BLaER1 (cell line): ENCODE measurements at regions not wholly inside any gene's neighbourhood (a gene's known extent, or its start where the extent isn't known, plus 50 kb on each side); places are given as distances from the start of the nearest gene placed in this dataset.

ENCODE experiments used
- H3K27ac ChIP-seq: shearing (Covaris generic); formaldehyde crosslinking; 2 replicates; pipeline ENCODE4 v1.8.1; 2022
- H3K27me3 ChIP-seq: shearing (Covaris generic); formaldehyde crosslinking; 2 replicates; pipeline ENCODE4 v1.8.1; 2022
- H3K36me3 ChIP-seq: shearing (Covaris generic); formaldehyde crosslinking; 2 replicates; pipeline ENCODE4 v1.8.1; 2022
- H3K4me1 ChIP-seq: shearing (Covaris generic); formaldehyde crosslinking; 2 replicates; pipeline ENCODE4 v1.8.1; 2022
- H3K4me2 ChIP-seq: shearing (Covaris generic); formaldehyde crosslinking; 2 replicates; pipeline ENCODE4 v1.8.1; 2022
- H3K4me3 ChIP-seq: shearing (Covaris generic); formaldehyde crosslinking; 2 replicates; pipeline ENCODE4 v1.8.1; 2022
- H3K9ac ChIP-seq: shearing (Covaris generic); formaldehyde crosslinking; 2 replicates; pipeline ENCODE4 v1.8.1; 2022
- H3K9me3 ChIP-seq: shearing (Covaris generic); formaldehyde crosslinking; 2 replicates; pipeline ENCODE4 v1.8.1; 2022
- H4K20me1 ChIP-seq: shearing (Covaris generic); formaldehyde crosslinking; 2 replicates; pipeline ENCODE4 v1.8.1; 2022
- Cebpa-rat ChIP-seq: shearing (Covaris generic); IDR thresholded peaks from 2 replicates; pipeline ENCODE4 v1.8.1; 2022

- H3K36me3 ChIP-seq = no peaks in the 10 kb centered on the region
- TF ChIP-seq Cebpa-rat = no peak
- no peak overlapping the region for H3K4me3 ChIP-seq
- no peak overlapping the region for H3K27ac ChIP-seq
- H3K9me3 ChIP-seq = peaks cover 10% of the 10 kb centered on the region
- H3K4me1 ChIP-seq = no peaks in the 10 kb centered on the region
- no peaks in the 10 kb centered on the region for H3K27me3 ChIP-seq
- H3K9ac ChIP-seq = no peak overlapping the region
- H3K4me2 ChIP-seq = no peak overlapping the region
- H4K20me1 ChIP-seq = no peaks in the 10 kb centered on the region
Observed at GRCh38 chr4:37068580-37068979, 176.0 kb upstream of the NWD2 start.

- Histone ChIP-seq H3K9ac (no peak overlapping the region), H3K27ac (no peak overlapping the region), H3K36me3 (no peaks in the 10 kb centered on the region), H3K9me3 (peaks cover 14% of the 10 kb centered on the region), H3K27me3 (no peaks in the 10 kb centered on the region), H3K4me1 (no peaks in the 10 kb centered on the region), H4K20me1 (no peaks in the 10 kb centered on the region), H3K4me3 (no peak overlapping the region), H3K4me2 (no peak overlapping the region)
- no peak for TF ChIP-seq Cebpa-rat
Observed at GRCh38 chr4:37070041-37070440, 174.5 kb upstream of the NWD2 start.

GRCh38 chr4:37071576-37071975 lies 173.0 kb upstream of the NWD2 start:
- H3K27me3 ChIP-seq = no peaks in the 10 kb centered on the region
- no peaks in the 10 kb centered on the region for H4K20me1 ChIP-seq
- no peak overlapping the region for H3K4me2 ChIP-seq
- H3K4me1 ChIP-seq = no peaks in the 10 kb centered on the region
- peaks cover 14% of the 10 kb centered on the region for H3K9me3 ChIP-seq
- no peak for TF ChIP-seq Cebpa-rat
- H3K4me3 ChIP-seq = no peak overlapping the region
- no peak overlapping the region for H3K27ac ChIP-seq
- H3K9ac ChIP-seq = no peak overlapping the region
- H3K36me3 ChIP-seq = no peaks in the 10 kb centered on the region

- no peaks in the 10 kb centered on the region for H4K20me1 ChIP-seq
- TF ChIP-seq Cebpa-rat = no peak
- no peaks in the 10 kb centered on the region for H3K36me3 ChIP-seq
- no peaks in the 10 kb centered on the region for H3K4me1 ChIP-seq
- H3K9ac ChIP-seq = no peak overlapping the region
- H3K27ac ChIP-seq = no peak overlapping the region
- no peak overlapping the region for H3K4me3 ChIP-seq
- H3K4me2 ChIP-seq = no peak overlapping the region
- H3K27me3 ChIP-seq = no peaks in the 10 kb centered on the region
- H3K9me3 ChIP-seq = peaks cover 14% of the 10 kb centered on the region
Observed at GRCh38 chr4:37073226-37073840, 171.2 kb upstream of the NWD2 start.

GRCh38 chr4:37082912-37083311 lies 161.6 kb upstream of the NWD2 start:
- Histone ChIP-seq H3K27ac (no peak overlapping the region), H4K20me1 (no peaks in the 10 kb centered on the region), H3K9me3 (no peaks in the 10 kb centered on the region), H3K4me2 (no peak overlapping the region), H3K4me3 (no peak overlapping the region), H3K27me3 (no peaks in the 10 kb centered on the region), H3K36me3 (no peaks in the 10 kb centered on the region), H3K9ac (no peak overlapping the region), H3K4me1 (peaks cover 8% of the 10 kb centered on the region)
- TF ChIP-seq Cebpa-rat = no peak

GRCh38 chr4:37095925-37096324 lies 148.6 kb upstream of the NWD2 start:
- no peak overlapping the region for H3K4me2 ChIP-seq
- H3K9me3 ChIP-seq = peaks cover 5% of the 10 kb centered on the region; the same call in 1 of the 2 replicates
- no peaks in the 10 kb centered on the region for H3K36me3 ChIP-seq
- no peak overlapping the region for H3K4me3 ChIP-seq
- TF ChIP-seq Cebpa-rat = no peak
- H4K20me1 ChIP-seq = no peaks in the 10 kb centered on the region
- no peak overlapping the region for H3K9ac ChIP-seq
- H3K27me3 ChIP-seq = no peaks in the 10 kb centered on the region
- no peaks in the 10 kb centered on the region for H3K4me1 ChIP-seq
- H3K27ac ChIP-seq = no peak overlapping the region

- Histone ChIP-seq H3K4me1 (peaks cover 10% of the 10 kb centered on the region; the same call in 1 of the 2 replicates), H4K20me1 (no peaks in the 10 kb centered on the region), H3K9me3 (peaks cover 5% of the 10 kb centered on the region; the same call in 1 of the 2 replicates), H3K27ac (no peak overlapping the region), H3K4me3 (no peak overlapping the region), H3K36me3 (no peaks in the 10 kb centered on the region), H3K9ac (no peak overlapping the region), H3K27me3 (no peaks in the 10 kb centered on the region), H3K4me2 (peak overlapping the region; percentile 18)
- TF ChIP-seq Cebpa-rat = no peak
Observed at GRCh38 chr4:37101182-37101581, 143.4 kb upstream of the NWD2 start.

GRCh38 chr4:37101686-37102085 lies 142.9 kb upstream of the NWD2 start:
- Histone ChIP-seq H3K27ac (no peak overlapping the region), H3K4me2 (peak overlapping the region; percentile 18)

GRCh38 chr4:37109756-37110155 lies 134.8 kb upstream of the NWD2 start:
- H3K4me1 ChIP-seq = no peaks in the 10 kb centered on the region
- no peak for TF ChIP-seq Cebpa-rat

More at GRCh38 chr4:37101686-37102085, 142.9 kb upstream of the NWD2 start:
- Histone ChIP-seq H3K4me3 (no peak overlapping the region), H3K9me3 (peaks cover 5% of the 10 kb centered on the region; the same call in 1 of the 2 replicates), H3K27me3 (no peaks in the 10 kb centered on the region), H4K20me1 (no peaks in the 10 kb centered on the region), H3K4me1 (peaks cover 10% of the 10 kb centered on the region; the same call in 1 of the 2 replicates), H3K36me3 (no peaks in the 10 kb centered on the region), H3K9ac (no peak overlapping the region)
- no peak for TF ChIP-seq Cebpa-rat

GRCh38 chr4:37124800-37125199 lies 119.7 kb upstream of the NWD2 start:
- no peaks in the 10 kb centered on the region for H3K4me1 ChIP-seq
- no peaks in the 10 kb centered on the region for H4K20me1 ChIP-seq
- H3K27ac ChIP-seq = no peak overlapping the region
- H3K4me3 ChIP-seq = no peak overlapping the region
- no peak overlapping the region for H3K4me2 ChIP-seq
- no peak overlapping the region for H3K9ac ChIP-seq
- H3K9me3 ChIP-seq = no peaks in the 10 kb centered on the region
- H3K27me3 ChIP-seq = no peaks in the 10 kb centered on the region
- no peaks in the 10 kb centered on the region for H3K36me3 ChIP-seq
- no peak for TF ChIP-seq Cebpa-rat

More at GRCh38 chr4:37109756-37110155, 134.8 kb upstream of the NWD2 start:
- H3K27me3 ChIP-seq = no peaks in the 10 kb centered on the region
- H3K36me3 ChIP-seq = no peaks in the 10 kb centered on the region
- no peak overlapping the region for H3K9ac ChIP-seq
- no peaks in the 10 kb centered on the region for H4K20me1 ChIP-seq
- no peak overlapping the region for H3K4me2 ChIP-seq
- no peak overlapping the region for H3K27ac ChIP-seq
- no peak overlapping the region for H3K4me3 ChIP-seq
- no peaks in the 10 kb centered on the region for H3K9me3 ChIP-seq

- no peaks in the 10 kb centered on the region for H4K20me1 ChIP-seq
- no peaks in the 10 kb centered on the region for H3K36me3 ChIP-seq
- H3K27me3 ChIP-seq = no peaks in the 10 kb centered on the region
- H3K4me1 ChIP-seq = no peaks in the 10 kb centered on the region
- H3K9ac ChIP-seq = no peak overlapping the region
- no peak overlapping the region for H3K27ac ChIP-seq
- no peak overlapping the region for H3K4me2 ChIP-seq
- no peaks in the 10 kb centered on the region for H3K9me3 ChIP-seq
- H3K4me3 ChIP-seq = no peak overlapping the region
- no peak for TF ChIP-seq Cebpa-rat
Observed at GRCh38 chr4:37126051-37126450, 118.5 kb upstream of the NWD2 start.
